ENCODE measurements at regions not wholly inside any gene's neighbourhood (a gene's known extent, or its start where the extent isn't known, plus 50 kb on each side); places are given as distances from the start of the nearest gene placed in this dataset.

GRCh38 chr7:47221826-47222225 is 360.1 kb downstream of the TNS3 start:
- no peaks in the 10 kb centered on the region for H3K9me3 ChIP-seq (ENCODE audit: control insufficient read depth in 2 of 2, low read length in 2 of 2)
- no peaks in the 10 kb centered on the region for H3K36me3 ChIP-seq (ENCODE audit: control insufficient read depth in 2 of 2, insufficient read depth in 2 of 2, low read length in 2 of 2)
- no peaks in the 10 kb centered on the region for H3K4me1 ChIP-seq (ENCODE audit: control insufficient read depth, insufficient read depth, low read length)
- no peaks in the 10 kb centered on the region for H3K27me3 ChIP-seq (ENCODE audit: control insufficient read depth in 1 of 2, insufficient read depth in 2 of 2, low read length in 2 of 2)
- no peak overlapping the region for H3K4me3 ChIP-seq (ENCODE audit: low read length in 2 of 2)
- no peak overlapping the region for H3K9ac ChIP-seq (ENCODE audit: low read length in 2 of 2)
- H3K27ac ChIP-seq (ENCODE audit: low read length), result no peak overlapping the region

GRCh38 chr7:47218378-47219176 is 363.3 kb downstream of the TNS3 start:
- H3K4me3 ChIP-seq (ENCODE audit: low read length in 2 of 2), result no peak overlapping the region
- no peaks in the 10 kb centered on the region for H3K27me3 ChIP-seq (ENCODE audit: control insufficient read depth in 1 of 2, insufficient read depth in 2 of 2, low read length in 2 of 2)
- no peak overlapping the region for H3K27ac ChIP-seq (ENCODE audit: low read length)
- H3K9me3 ChIP-seq (ENCODE audit: control insufficient read depth in 2 of 2, low read length in 2 of 2), result no peaks in the 10 kb centered on the region
- no peak overlapping the region for H3K9ac ChIP-seq (ENCODE audit: low read length in 2 of 2)
- no peaks in the 10 kb centered on the region for H3K36me3 ChIP-seq (ENCODE audit: control insufficient read depth in 2 of 2, insufficient read depth in 2 of 2, low read length in 2 of 2)
- no peaks in the 10 kb centered on the region for H3K4me1 ChIP-seq (ENCODE audit: control insufficient read depth, insufficient read depth, low read length)

- Histone ChIP-seq H3K4me1 (ENCODE audit: control insufficient read depth, insufficient read depth, low read length) (no peaks in the 10 kb centered on the region), H3K9ac (ENCODE audit: low read length in 2 of 2) (no peak overlapping the region), H3K4me3 (ENCODE audit: low read length in 2 of 2) (no peak overlapping the region), H3K27ac (ENCODE audit: low read length) (no peak overlapping the region), H3K9me3 (ENCODE audit: control insufficient read depth in 2 of 2, low read length in 2 of 2) (no peaks in the 10 kb centered on the region), H3K36me3 (ENCODE audit: control insufficient read depth in 2 of 2, insufficient read depth in 2 of 2, low read length in 2 of 2) (no peaks in the 10 kb centered on the region), H3K27me3 (ENCODE audit: control insufficient read depth in 1 of 2, insufficient read depth in 2 of 2, low read length in 2 of 2) (no peaks in the 10 kb centered on the region)
Measured at GRCh38 chr7:47217570-47218360, 364.1 kb downstream of the TNS3 start.

- H3K9me3 ChIP-seq (ENCODE audit: control insufficient read depth in 2 of 2, low read length in 2 of 2), result no peaks in the 10 kb centered on the region
- no peak overlapping the region for H3K27ac ChIP-seq (ENCODE audit: low read length)
- no peaks in the 10 kb centered on the region for H3K27me3 ChIP-seq (ENCODE audit: control insufficient read depth in 1 of 2, insufficient read depth in 2 of 2, low read length in 2 of 2)
- H3K36me3 ChIP-seq (ENCODE audit: control insufficient read depth in 2 of 2, insufficient read depth in 2 of 2, low read length in 2 of 2), result no peaks in the 10 kb centered on the region
- H3K4me3 ChIP-seq (ENCODE audit: low read length in 2 of 2), result no peak overlapping the region
- no peak overlapping the region for H3K9ac ChIP-seq (ENCODE audit: low read length in 2 of 2)
- H3K4me1 ChIP-seq (ENCODE audit: control insufficient read depth, insufficient read depth, low read length), result no peaks in the 10 kb centered on the region
Measured at GRCh38 chr7:47217086-47217485, 364.8 kb downstream of the TNS3 start.

- no peaks in the 10 kb centered on the region for H3K4me1 ChIP-seq (ENCODE audit: control insufficient read depth, insufficient read depth, low read length)
- no peak overlapping the region for H3K4me3 ChIP-seq (ENCODE audit: low read length in 2 of 2)
- no peaks in the 10 kb centered on the region for H3K9me3 ChIP-seq (ENCODE audit: control insufficient read depth in 2 of 2, low read length in 2 of 2)
- no peak overlapping the region for H3K27ac ChIP-seq (ENCODE audit: low read length)
- no peaks in the 10 kb centered on the region for H3K36me3 ChIP-seq (ENCODE audit: control insufficient read depth in 2 of 2, insufficient read depth in 2 of 2, low read length in 2 of 2)
- H3K27me3 ChIP-seq (ENCODE audit: control insufficient read depth in 1 of 2, insufficient read depth in 2 of 2, low read length in 2 of 2), result no peaks in the 10 kb centered on the region
- H3K9ac ChIP-seq (ENCODE audit: low read length in 2 of 2), result no peak overlapping the region
Measured at GRCh38 chr7:47216439-47216838, 365.5 kb downstream of the TNS3 start.

- no peaks in the 10 kb centered on the region for H3K27me3 ChIP-seq (ENCODE audit: control insufficient read depth in 1 of 2, insufficient read depth in 2 of 2, low read length in 2 of 2)
- no peaks in the 10 kb centered on the region for H3K4me1 ChIP-seq (ENCODE audit: control insufficient read depth, insufficient read depth, low read length)
- no peaks in the 10 kb centered on the region for H3K36me3 ChIP-seq (ENCODE audit: control insufficient read depth in 2 of 2, insufficient read depth in 2 of 2, low read length in 2 of 2)
- no peak overlapping the region for H3K27ac ChIP-seq (ENCODE audit: low read length)
- no peak overlapping the region for H3K4me3 ChIP-seq (ENCODE audit: low read length in 2 of 2)
- no peaks in the 10 kb centered on the region for H3K9me3 ChIP-seq (ENCODE audit: control insufficient read depth in 2 of 2, low read length in 2 of 2)
- H3K9ac ChIP-seq (ENCODE audit: low read length in 2 of 2), result no peak overlapping the region
Measured at GRCh38 chr7:47215640-47216039, 366.3 kb downstream of the TNS3 start.

GRCh38 chr7:47215049-47215448 is 366.9 kb downstream of the TNS3 start:
- H3K9ac ChIP-seq (ENCODE audit: low read length in 2 of 2), result no peak overlapping the region
- no peak overlapping the region for H3K27ac ChIP-seq (ENCODE audit: low read length)
- no peaks in the 10 kb centered on the region for H3K36me3 ChIP-seq (ENCODE audit: control insufficient read depth in 2 of 2, insufficient read depth in 2 of 2, low read length in 2 of 2)
- H3K9me3 ChIP-seq (ENCODE audit: control insufficient read depth in 2 of 2, low read length in 2 of 2), result no peaks in the 10 kb centered on the region
- no peak overlapping the region for H3K4me3 ChIP-seq (ENCODE audit: low read length in 2 of 2)
- no peaks in the 10 kb centered on the region for H3K27me3 ChIP-seq (ENCODE audit: control insufficient read depth in 1 of 2, insufficient read depth in 2 of 2, low read length in 2 of 2)
- no peaks in the 10 kb centered on the region for H3K4me1 ChIP-seq (ENCODE audit: control insufficient read depth, insufficient read depth, low read length)

GRCh38 chr7:47213276-47213675 is 368.6 kb downstream of the TNS3 start:
- Histone ChIP-seq H3K4me1 (ENCODE audit: control insufficient read depth, insufficient read depth, low read length) (no peaks in the 10 kb centered on the region), H3K4me3 (ENCODE audit: low read length in 2 of 2) (no peak overlapping the region), H3K27ac (ENCODE audit: low read length) (no peak overlapping the region), H3K36me3 (ENCODE audit: control insufficient read depth in 2 of 2, insufficient read depth in 2 of 2, low read length in 2 of 2) (no peaks in the 10 kb centered on the region), H3K27me3 (ENCODE audit: control insufficient read depth in 1 of 2, insufficient read depth in 2 of 2, low read length in 2 of 2) (no peaks in the 10 kb centered on the region), H3K9me3 (ENCODE audit: control insufficient read depth in 2 of 2, low read length in 2 of 2) (no peaks in the 10 kb centered on the region), H3K9ac (ENCODE audit: low read length in 2 of 2) (no peak overlapping the region)

GRCh38 chr7:47211519-47211973 is 370.4 kb downstream of the TNS3 start:
- no peaks in the 10 kb centered on the region for H3K27me3 ChIP-seq (ENCODE audit: control insufficient read depth in 1 of 2, insufficient read depth in 2 of 2, low read length in 2 of 2)
- no peaks in the 10 kb centered on the region for H3K36me3 ChIP-seq (ENCODE audit: control insufficient read depth in 2 of 2, insufficient read depth in 2 of 2, low read length in 2 of 2)
- no peaks in the 10 kb centered on the region for H3K9me3 ChIP-seq (ENCODE audit: control insufficient read depth in 2 of 2, low read length in 2 of 2)
- H3K9ac ChIP-seq (ENCODE audit: low read length in 2 of 2), result no peak overlapping the region
- no peak overlapping the region for H3K4me3 ChIP-seq (ENCODE audit: low read length in 2 of 2)
- H3K27ac ChIP-seq (ENCODE audit: low read length), result no peak overlapping the region
- no peaks in the 10 kb centered on the region for H3K4me1 ChIP-seq (ENCODE audit: control insufficient read depth, insufficient read depth, low read length)

GRCh38 chr7:47210281-47210854 is 371.5 kb downstream of the TNS3 start:
- Histone ChIP-seq H3K4me1 (ENCODE audit: control insufficient read depth, insufficient read depth, low read length) (no peaks in the 10 kb centered on the region), H3K27me3 (ENCODE audit: control insufficient read depth in 1 of 2, insufficient read depth in 2 of 2, low read length in 2 of 2) (no peaks in the 10 kb centered on the region), H3K9ac (ENCODE audit: low read length in 2 of 2) (no peak overlapping the region), H3K27ac (ENCODE audit: low read length) (no peak overlapping the region), H3K9me3 (ENCODE audit: control insufficient read depth in 2 of 2, low read length in 2 of 2) (no peaks in the 10 kb centered on the region), H3K36me3 (ENCODE audit: control insufficient read depth in 2 of 2, insufficient read depth in 2 of 2, low read length in 2 of 2) (no peaks in the 10 kb centered on the region), H3K4me3 (ENCODE audit: low read length in 2 of 2) (no peak overlapping the region)
